ENCODE measurements at regions not wholly inside any gene's neighbourhood (a gene's known extent, or its start where the extent isn't known, plus 50 kb on each side); places are given as distances from the start of the nearest gene placed in this dataset.
A peak's percentile ranks its signal among the peaks of the same experiment; 100 is the strongest.

DNA sequence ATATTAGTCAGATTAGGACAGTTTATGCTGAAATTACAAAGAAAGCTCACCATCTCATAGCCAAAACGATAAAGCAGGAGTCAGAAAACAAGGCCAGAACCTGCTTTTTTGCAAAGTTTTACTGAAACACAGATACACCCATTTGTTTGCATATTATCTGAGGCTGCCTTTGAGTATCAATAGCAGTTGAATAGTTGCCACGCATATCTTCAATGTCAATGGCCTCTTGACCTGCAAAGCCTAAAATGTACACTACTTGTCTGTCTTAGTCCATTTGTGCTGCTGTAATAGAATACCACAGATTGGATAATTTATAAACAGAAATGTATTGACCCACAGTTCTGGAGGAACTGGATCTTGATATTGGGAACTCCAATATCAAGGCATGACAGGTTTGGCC is 94.1 kb upstream of the NT5E start:
- H3K36me3 Mint-ChIP-seq (ENCODE audit: low read depth): no peaks in the 10 kb centered on the region
- no peak overlapping the region for H3K27ac Mint-ChIP-seq
- H3K9ac ChIP-seq (ENCODE audit: extremely low read depth, low read length, poor library complexity, severe bottlenecking): no peak overlapping the region
- TF ChIP-seq, protein P1, sequence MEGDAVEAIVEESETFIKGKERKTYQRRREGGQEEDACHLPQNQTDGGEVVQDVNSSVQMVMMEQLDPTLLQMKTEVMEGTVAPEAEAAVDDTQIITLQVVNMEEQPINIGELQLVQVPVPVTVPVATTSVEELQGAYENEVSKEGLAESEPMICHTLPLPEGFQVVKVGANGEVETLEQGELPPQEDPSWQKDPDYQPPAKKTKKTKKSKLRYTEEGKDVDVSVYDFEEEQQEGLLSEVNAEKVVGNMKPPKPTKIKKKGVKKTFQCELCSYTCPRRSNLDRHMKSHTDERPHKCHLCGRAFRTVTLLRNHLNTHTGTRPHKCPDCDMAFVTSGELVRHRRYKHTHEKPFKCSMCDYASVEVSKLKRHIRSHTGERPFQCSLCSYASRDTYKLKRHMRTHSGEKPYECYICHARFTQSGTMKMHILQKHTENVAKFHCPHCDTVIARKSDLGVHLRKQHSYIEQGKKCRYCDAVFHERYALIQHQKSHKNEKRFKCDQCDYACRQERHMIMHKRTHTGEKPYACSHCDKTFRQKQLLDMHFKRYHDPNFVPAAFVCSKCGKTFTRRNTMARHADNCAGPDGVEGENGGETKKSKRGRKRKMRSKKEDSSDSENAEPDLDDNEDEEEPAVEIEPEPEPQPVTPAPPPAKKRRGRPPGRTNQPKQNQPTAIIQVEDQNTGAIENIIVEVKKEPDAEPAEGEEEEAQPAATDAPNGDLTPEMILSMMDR (conservative IDR thresholded peaks at IDR 0.05): no peak
- no peaks in the 10 kb centered on the region for H3K4me1 ChIP-seq (ENCODE audit: control insufficient read depth, insufficient read depth, low read length)
- H3K4me3 Mint-ChIP-seq: no peak overlapping the region
- no peaks in the 10 kb centered on the region for H3K4me1 Mint-ChIP-seq
- H3K9me3 ChIP-seq (ENCODE audit: control insufficient read depth, low read length): no peaks in the 10 kb centered on the region
- no peak for DNase-seq
- H3K9me3 Mint-ChIP-seq: no peaks in the 10 kb centered on the region
- H3K4me3 ChIP-seq (ENCODE audit: low read length): no peak overlapping the region
- no peaks in the 10 kb centered on the region for H3K27me3 Mint-ChIP-seq (ENCODE audit: insufficient read depth)
- H3K27ac ChIP-seq (ENCODE audit: low read depth, low read length): no peak overlapping the region
- no peaks in the 10 kb centered on the region for H3K27me3 ChIP-seq (ENCODE audit: control insufficient read depth, insufficient read depth, low read length, poor library complexity, severe bottlenecking)
- no peaks in the 10 kb centered on the region for H3K36me3 ChIP-seq (ENCODE audit: control insufficient read depth, insufficient read depth, low read length)
- 64 to 69% methylated on average over 2 of the region's 2 CpGs for WGBS, 2 experiments (ENCODE audit: insufficient coverage in 1 of 2, insufficient read length in 1 of 2)

DNA sequence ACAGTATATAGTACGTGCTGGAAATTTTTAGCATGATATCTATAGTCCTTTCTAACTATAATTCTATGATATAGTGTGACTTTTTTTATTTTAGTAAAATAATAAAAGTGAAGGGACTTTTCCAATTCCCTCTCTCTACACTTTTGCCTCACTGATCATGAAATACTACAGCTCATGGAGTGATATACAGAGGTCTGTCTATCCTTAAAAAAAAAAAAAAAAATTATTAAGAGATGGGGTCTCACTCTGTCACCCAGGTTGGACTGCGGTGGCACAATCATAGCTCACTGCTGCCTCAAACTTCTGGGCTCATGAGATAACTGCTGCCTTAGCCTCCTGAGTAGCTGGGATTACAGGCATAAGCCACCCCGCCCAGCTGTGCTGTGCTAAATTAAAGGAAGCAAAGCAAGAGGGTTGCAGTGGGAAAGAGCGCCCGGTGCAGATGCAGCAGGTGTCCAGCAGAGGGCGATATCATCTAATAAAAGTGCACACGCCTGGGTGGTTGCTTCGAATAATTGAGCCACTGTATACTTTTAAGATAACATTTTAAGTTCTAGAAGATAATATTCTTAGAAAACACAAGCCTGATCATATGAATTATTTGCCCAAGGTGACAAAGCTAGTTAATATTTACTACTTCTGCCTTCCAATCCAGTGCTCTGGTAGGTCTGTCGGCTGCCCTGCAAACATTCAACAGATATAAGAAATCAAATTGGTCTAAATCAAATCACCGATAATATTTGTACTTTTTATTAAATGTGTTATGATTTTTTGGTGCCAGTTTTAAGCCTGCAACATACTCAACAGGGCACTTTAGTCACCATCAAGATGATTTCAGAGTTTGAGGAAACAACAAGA is 94.9 kb upstream of the NT5E start:
- Mint-ChIP-seq H3K4me1 (no peaks in the 10 kb centered on the region), H3K9me3 (no peaks in the 10 kb centered on the region), H3K4me3 (no peak overlapping the region), H3K36me3 (ENCODE audit: low read depth) (no peaks in the 10 kb centered on the region), H3K27ac (no peak overlapping the region), H3K27me3 (ENCODE audit: insufficient read depth) (no peaks in the 10 kb centered on the region)
- TF ChIP-seq, protein P1 (conservative IDR thresholded peaks at IDR 0.05): peak; percentile 99
- Histone ChIP-seq H3K9ac (ENCODE audit: extremely low read depth, low read length, poor library complexity, severe bottlenecking) (no peak overlapping the region), H3K27ac (ENCODE audit: low read depth, low read length) (no peak overlapping the region), H3K4me1 (ENCODE audit: control insufficient read depth, insufficient read depth, low read length) (no peaks in the 10 kb centered on the region), H3K27me3 (ENCODE audit: control insufficient read depth, insufficient read depth, low read length, poor library complexity, severe bottlenecking) (no peaks in the 10 kb centered on the region), H3K4me3 (ENCODE audit: low read length) (no peak overlapping the region), H3K9me3 (ENCODE audit: control insufficient read depth, low read length) (no peaks in the 10 kb centered on the region), H3K36me3 (ENCODE audit: control insufficient read depth, insufficient read depth, low read length) (no peaks in the 10 kb centered on the region)
- peak; percentile 93 for DNase-seq
- WGBS, 2 experiments (ENCODE audit: insufficient coverage in 1 of 2, insufficient read length in 1 of 2): 0 to 29% methylated on average over 2 to 8 of the region's 10 CpGs

DNA sequence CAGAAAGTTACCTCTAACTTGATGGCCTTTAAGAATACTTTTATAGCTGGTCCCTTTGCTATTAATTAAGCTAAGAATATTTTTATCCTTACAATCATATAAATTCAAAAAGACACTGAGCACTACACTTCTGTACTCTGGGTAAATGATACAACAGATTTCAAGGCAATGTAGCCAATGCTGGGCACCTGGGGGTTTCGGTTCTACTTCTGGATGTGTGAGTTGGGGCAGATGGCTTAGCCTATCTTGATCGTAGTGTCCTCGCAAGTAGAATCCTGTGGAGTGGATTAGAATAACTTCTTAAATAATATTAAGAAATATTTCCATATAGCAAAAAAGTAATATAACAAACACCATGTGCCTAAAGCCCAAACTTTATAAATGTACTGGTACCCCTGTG is 96.9 kb upstream of the NT5E start:
- 100% methylated on average over 1 of the region's 3 CpGs; no CpG with 5 or more reads in 1 of the 2 experiments for WGBS, 2 experiments (ENCODE audit: insufficient coverage in 1 of 2, insufficient read length in 1 of 2)

More for the DNA sequence above, 96.9 kb upstream of the NT5E start:
- H3K9me3 Mint-ChIP-seq: no peaks in the 10 kb centered on the region
- no peaks in the 10 kb centered on the region for H3K9me3 ChIP-seq (ENCODE audit: control insufficient read depth, low read length)
- no peak overlapping the region for H3K4me3 ChIP-seq (ENCODE audit: low read length)
- H3K4me1 ChIP-seq (ENCODE audit: control insufficient read depth, insufficient read depth, low read length): no peaks in the 10 kb centered on the region
- no peak overlapping the region for H3K27ac ChIP-seq (ENCODE audit: low read depth, low read length)
- H3K9ac ChIP-seq (ENCODE audit: extremely low read depth, low read length, poor library complexity, severe bottlenecking): no peak overlapping the region
- no peak for DNase-seq
- H3K27me3 ChIP-seq (ENCODE audit: control insufficient read depth, insufficient read depth, low read length, poor library complexity, severe bottlenecking): no peaks in the 10 kb centered on the region
- H3K36me3 Mint-ChIP-seq (ENCODE audit: low read depth): no peaks in the 10 kb centered on the region
- H3K4me1 Mint-ChIP-seq: no peaks in the 10 kb centered on the region
- H3K27ac Mint-ChIP-seq: no peak overlapping the region
- TF ChIP-seq, protein P1 (conservative IDR thresholded peaks at IDR 0.05): no peak
- no peaks in the 10 kb centered on the region for H3K36me3 ChIP-seq (ENCODE audit: control insufficient read depth, insufficient read depth, low read length)
- H3K4me3 Mint-ChIP-seq: no peak overlapping the region
- H3K27me3 Mint-ChIP-seq (ENCODE audit: insufficient read depth): no peaks in the 10 kb centered on the region
